GM18508 (cell line): ENCODE measurements at regions not wholly inside any gene's neighbourhood (a gene's known extent, or its start where the extent isn't known, plus 50 kb on each side); places are given as distances from the start of the nearest gene placed in this dataset.
"Not testable (repeated sequence)": the region's sequence is repeated elsewhere in the genome, so short reads cannot be mapped to it uniquely, and the experiment has no call there.

Source experiments
- ATAC-seq: cut with Tn5 transposase; IDR thresholded peaks from one replicate; pipeline ENCODE4 v1.9.1; 2021; ENCODE audit warnings: moderate number of reproducible peaks; ENCODE audit not compliant: insufficient read depth, unreplicated experiment

DNA sequence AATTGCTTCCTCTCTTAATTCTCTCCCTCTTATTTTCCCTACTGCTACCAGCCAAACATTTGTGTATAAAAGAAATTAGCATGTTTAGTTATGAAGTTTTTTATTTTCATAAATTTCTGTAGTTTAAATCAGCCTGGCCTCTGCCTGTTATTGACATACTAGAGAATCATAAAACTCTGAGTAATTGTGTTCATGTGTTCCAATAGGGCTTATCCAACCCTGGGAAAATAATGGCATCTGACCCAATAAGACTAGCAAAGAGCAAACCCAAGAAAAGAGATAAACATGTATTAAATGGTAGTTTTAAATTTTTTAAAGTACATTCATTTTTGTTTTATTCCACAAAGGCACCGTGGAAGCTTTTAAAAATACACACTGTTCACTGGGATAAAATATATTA is 404.3 kb downstream of the HLX start:
- no peak for ATAC-seq

DNA sequence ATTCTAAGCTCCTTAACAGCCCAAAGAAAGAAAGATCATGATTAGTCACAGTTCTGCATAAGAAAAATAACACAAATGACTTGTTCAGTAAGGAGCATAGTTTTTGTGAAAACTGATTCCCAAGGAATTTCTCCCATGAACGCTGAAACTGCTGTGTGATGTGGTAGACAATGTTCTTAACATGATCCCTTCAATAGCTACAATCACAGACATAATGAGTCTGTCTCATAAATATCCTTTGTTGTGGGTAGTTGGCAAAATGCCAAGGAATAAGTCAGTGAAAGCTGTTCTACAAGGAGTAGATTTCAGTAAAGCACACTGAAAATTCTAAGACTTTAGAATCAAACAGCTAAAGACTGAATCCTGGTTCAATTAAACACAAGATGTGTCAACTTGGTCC is 404.8 kb downstream of the HLX start:
- ATAC-seq, result no peak

DNA sequence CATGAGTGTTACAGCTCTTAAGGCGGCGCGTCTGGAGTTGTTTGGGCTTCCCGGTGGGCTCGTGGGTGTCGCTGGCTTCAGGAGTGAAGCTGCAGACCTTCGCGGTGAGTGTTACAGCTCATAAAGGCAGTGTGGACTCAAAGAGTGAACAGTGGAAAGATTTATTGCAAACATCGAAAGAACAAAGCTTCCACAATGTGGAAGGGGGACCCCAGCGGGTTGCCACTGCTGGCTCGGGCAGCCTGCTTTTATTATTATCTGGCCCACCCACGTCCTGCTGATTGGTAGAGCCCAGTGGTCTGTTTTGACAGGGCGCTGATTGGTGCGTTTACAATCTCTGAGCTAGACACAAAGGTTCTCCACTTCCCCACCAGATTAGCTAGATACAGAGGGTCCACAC is 405.7 kb downstream of the HLX start:
- ATAC-seq, result not testable (repeated sequence)

DNA sequence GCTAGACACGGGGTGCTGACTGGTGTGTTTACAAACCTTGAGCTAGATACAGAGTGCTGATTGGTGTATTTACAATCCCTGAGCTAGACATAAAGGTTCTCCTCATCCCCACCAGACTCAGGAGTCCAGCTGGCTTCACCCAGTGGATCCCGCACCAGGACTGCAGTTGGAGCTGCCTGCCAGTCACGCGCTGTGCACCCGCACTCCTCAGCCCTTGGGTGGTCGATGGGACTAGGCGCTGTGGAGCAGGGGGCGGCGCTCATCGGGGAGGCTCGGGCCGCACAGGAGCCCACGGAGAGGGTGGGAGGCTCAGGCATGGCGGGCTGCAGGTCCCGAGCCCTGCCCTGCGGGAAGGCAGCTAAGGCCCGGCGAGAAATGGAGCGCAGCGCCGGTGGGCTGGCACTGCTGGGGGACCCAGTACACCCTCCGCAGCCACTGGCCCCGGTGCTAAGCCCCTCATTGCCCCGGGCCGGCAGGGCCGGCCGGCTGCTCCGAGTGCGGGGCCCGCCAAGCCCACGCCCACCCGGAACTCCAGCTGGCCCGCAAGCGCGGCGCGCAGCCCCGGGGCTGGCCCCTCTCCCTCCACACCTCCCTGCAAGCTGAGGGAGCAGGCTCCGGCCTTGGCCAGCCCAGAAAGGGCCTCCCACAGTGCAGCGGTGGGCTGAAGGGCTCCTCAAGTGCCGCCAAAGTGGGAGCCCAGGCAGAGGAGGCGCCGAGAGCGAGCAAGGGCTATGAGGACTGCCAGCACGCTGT is 406.4 kb downstream of the HLX start:
- not testable (repeated sequence) for ATAC-seq

DNA sequence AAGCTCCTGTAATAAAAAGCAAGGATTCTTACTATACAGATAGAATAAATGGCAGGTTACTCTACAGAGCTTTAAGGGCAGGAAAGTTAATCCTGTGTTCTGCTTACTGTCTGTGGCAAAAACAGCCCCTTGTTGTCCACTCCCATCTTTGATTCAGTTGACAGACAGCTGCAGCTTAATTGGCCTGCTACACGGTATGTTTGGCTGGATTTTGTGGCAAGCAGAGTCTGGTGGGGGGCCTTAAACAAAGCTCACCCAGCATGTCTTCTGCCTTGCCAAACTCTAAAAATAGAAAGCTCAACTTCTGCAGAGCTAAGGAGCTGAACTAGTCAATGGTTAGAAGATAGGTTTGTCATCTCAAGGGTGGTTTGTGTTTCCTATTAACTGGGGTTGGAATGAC is 407.2 kb downstream of the HLX start:
- ATAC-seq, result no peak

DNA sequence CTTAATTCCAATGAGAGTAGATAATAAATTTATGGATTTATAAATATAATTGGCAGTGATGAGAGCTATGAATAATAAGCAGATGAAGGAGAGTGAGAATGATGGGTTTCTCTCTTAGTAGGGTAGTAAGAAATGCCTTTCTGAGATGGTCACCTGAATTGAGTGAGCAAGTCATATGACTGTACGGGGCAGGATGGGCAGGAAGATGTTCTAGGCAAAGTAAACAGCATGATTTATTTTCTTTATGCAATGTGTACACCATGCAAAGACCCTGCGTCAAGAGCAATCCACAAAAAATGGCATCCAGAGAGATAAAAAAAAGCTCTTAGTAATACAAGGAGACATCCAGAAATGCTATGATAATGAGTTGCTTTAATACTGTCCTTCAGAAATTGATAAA is 409.9 kb downstream of the HLX start:
- no peak for ATAC-seq

DNA sequence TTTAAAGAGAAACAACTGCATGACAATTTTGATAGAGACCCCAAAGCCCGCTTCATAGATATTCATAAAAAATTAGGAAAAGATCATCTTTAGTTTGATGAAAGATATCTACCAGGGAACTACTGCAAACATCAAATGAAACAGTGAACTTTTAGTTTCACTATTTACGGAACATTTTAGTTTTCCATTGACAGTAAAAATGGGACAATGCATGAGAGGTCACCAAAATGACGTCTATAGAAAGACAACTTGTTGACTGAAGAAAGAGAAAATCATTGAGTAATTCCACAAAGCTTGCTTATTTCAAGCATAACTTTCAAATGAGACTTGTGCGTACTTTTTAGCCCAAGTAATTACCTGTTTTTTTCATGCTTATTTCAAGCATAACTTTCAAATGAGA is 411.4 kb downstream of the HLX start:
- no peak for ATAC-seq

DNA sequence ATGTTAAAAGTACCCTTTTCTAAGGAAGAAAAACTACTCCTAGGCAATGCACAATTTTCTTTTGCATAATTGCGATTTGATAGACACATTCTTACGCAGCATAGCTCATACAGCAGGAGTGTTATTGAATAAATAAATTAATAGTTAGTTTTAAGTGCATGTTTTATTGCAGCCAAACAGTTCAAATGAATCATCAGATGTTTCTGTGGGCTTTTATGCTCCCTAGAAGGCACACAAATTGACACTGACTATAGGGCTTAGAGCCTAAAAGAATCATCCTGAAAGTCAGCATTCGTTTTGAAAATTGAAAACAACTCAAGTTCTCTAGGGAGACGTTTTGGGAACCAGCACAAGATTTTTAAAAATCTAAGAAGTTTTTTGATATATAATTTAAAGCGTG is 411.9 kb downstream of the HLX start:
- no peak for ATAC-seq

DNA sequence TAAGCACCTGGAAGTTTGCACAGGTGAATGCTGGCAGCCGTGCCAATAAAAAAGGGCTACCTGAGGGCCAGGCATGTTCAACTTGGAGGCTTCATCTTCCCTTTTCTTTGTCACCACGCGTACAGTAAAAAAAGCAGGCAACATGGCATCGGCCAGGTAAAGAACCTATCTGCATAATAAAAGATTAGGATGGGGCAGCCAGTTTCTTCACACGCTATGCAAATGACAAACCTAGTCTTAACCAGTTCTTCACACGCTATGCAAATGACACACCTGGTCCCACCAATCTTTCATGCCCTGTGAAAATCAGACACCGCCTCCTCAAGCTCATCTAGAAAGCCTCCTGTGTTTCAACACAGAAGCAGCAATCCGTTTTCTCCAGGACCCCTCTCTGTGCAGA is 413.4 kb downstream of the HLX start:
- no peak for ATAC-seq

DNA sequence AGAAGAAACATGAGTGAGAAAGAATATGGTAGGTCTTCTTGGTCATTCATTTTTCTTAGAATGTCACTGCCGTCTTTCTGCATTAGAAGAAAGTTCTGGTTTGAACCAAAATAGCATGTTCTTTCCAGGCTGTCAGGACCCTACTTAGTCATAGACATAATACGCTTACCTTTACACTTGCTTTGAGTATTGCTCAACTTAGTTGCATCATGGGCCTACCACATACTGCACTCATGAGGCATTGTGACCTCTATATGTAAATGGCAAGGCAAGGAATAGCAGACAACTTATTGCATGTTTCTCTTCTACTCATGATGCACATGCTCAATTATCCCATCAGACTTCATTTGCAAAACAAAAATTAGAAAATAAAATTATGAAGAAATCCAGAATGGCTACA is 415.0 kb downstream of the HLX start:
- no peak for ATAC-seq

DNA sequence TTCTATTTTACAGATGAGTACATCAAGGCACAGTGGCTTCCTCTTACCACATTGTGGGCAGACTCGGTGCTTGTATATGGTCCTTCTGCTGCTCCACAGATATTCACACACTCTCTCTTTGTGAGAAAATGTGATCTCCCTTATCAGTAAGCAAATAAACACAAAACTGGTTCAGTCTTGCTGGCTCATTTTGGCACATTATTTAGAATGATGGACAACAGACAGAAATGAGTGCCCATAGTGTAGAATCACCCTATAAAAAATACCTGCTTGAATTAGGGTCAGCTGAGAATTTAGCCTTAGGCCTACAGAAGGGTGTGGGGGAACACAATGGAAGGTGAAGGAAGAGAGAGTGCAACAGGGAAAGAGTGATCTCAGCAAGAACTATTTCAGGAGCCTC is 423.1 kb downstream of the HLX start:
- no peak for ATAC-seq

DNA sequence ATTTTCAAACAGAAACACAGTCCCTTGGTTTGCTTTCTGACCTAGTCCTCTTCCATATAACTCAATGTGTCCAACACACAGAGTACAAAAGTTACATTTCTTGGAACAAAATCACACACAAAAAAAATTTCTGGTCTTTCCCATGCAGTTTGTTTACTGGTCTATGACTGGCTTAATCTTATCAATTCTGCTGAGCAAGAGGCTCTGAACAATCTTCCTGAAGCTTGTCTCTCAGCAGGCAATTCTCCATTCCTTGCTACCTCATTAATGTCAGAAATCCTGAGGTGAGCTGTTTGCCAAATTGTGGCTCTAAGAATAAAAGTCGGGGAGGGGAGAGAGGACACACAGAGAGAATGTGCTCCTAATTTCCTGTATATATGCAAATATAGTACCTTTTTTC is 423.6 kb downstream of the HLX start:
- ATAC-seq, result no peak

DNA sequence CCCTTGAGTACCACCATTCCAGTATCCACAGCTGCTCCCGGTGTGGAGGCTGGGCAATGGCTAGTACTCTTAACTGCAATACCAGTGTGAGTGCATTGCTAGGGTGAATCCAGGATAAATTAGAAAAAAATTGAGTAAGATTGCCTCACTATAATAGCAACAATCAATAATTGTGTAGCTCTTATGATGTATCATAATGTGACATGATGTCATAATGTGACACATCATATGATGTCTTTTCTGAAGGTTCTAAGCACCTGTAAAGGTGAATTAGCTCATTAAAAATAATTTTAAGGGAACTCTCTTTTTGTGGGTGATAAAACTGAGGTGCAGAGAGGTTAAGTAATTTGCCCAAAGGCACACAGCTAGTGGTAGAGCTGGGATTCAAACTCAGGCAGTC is 424.4 kb downstream of the HLX start:
- ATAC-seq, result no peak

DNA sequence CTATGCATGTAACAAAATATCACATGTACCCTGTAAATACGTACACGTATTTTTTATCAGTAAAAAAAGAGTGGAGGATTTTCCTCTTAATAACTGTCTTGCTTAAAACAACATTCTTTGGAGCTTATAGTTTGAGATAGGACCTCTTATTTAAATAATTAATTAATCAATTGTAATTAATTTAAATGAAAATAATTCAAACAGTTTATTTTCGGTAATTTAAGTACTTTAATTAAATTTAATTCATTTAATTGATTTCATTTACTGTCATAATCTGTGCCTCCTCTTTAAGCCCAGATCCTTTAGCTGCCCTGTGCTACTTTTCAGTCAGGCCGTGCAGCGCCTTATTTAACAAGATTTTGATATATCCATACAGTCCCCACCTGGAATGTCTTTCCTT is 427.0 kb downstream of the HLX start:
- no peak for ATAC-seq

DNA sequence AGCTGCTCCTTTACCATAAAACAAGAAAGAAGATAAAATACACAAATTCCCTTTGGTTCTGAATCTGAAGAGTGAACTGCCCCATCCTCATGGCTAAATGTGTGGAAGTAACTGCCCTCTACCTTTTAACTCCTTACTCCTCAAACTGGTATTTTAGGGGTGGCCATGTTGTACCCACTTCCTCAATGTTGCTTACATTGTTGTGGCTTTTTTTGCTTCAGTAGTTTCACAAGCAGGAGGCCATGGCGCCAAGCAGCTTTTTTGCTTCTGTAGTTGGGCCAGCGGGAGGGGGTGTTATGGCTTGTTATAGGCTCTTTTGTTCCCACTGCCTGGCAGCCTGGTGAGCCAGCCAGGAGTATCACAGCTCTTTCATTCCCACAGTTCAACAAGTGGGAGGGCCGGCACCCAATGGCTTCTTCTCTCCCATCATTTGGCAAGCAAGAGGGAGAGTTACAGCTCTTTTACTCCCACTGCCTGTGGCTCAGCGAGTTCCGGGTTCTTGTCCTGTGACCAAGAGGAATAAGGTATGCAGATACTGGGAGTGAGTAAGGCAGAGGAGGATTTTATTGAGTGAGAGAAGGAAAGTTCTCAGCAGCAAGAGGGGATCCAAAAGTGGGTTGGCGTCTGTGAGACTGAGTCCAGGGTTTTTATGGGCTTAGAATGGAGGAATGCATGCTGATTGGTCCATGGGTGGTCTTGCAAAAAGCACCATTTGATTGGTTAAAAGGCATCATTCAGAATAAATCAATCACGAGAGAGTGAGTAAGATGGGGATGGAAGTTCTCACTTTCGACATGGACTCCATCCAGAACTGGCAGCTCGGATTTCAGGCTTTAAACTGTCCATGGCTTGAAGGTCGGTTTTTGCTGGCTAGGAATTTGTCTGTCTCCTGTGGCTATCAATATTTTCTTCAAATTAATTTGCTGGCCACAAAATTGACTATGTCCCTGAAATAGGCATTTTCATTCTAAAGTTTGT is 429.6 kb downstream of the HLX start:
- ATAC-seq, result no peak

DNA sequence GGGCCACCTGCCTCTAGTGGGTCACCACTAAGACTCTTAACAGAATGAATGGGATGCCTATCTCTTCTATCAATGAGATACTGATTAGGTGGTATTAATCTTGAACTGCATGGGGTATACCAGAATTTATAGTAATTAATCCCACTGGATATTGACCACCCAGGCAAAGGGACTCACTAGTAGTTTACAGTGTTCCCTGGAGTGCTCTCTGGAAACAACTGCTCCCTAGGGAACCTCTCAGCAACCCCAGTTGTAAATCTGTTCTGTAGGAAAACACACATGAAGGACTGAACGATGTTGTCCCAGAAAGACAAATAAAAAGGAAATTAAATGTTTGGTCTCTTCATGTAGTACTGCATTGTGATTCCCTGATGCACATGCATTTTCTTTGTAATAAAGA is 430.5 kb downstream of the HLX start:
- no peak for ATAC-seq

DNA sequence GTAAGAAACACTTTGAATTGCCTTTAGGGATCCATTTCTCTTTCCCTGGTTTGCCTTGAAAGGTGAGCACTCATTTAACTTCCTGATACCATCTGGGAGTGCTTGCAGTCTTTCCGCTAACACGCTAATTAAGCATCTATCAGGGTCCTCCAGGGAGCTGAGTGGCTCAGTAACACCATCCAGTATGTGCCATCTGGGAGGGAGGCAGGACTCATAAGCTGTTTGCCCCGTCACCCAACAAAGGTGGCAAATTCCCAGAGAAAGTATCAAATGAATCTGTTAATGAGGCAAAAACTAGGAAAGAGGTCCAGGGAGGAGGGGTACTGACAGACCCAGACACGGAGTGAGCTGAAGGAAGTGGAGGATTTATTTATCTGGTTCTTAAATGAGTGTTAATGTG is 430.9 kb downstream of the HLX start:
- no peak for ATAC-seq

DNA sequence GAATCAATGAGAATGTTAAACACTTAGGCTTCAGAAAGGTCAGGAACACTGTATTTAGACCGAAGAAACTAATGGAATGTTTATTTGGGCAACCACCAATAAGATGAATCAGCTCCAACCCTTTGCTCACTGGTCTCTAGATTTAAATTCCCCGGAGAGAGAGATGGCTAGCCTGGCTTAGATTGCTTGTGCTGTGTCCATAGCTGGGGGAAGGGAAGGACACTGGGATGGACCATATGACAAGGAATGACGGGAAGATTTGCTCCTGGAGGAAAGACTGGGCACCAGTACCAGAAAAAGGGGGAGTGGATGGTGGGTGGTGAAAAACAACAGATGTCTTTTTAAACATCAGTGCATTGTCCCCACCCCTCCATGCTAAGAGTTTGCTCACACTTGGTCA is 426.6 kb downstream of the DUSP10 start:
- ATAC-seq, result no peak

DNA sequence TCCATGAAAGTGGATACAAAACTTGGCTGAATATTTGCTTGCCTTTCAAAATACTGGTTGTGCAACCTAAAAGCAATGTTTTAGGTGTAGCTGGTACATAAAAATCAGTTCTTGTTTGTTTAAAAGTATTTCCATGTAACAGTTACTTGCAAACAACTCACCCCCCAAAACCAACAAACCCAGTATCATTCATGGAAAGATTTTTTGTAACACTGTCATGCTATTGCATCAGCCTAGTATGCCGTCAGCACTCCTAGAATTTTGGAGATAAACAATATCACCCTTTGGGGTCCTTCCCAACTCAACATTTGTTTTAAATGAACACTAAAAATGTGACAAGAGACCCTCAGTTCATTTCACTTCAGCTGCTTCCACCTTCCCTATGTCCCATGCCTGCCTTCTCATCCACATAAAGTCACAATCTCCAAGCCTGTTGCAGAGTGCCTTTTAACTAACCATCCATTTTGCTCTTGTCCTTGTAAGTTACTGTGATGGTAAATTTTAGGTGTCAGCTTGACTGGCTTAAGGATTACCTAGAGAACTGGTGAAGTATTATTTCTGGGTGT is 425.3 kb downstream of the DUSP10 start:
- ATAC-seq, result no peak

DNA sequence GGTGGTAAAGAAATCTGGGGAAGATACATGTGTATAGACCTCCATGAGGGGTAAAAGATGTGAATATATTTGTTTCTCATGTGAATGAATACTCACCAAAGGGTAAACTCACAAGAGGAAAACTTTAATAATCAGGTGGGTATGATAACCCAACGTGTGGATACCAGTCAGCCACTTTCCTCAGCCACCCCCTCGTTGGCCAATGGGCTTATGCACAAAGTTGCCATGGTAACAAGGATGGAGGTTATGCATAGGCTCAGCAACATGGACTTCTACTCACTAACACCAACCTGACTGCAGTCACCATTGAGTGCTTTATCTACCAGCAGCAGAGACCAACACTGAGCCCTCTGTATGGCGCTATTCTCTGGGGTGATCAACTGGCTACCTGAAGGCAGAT is 424.4 kb downstream of the DUSP10 start:
- ATAC-seq, result no peak

DNA sequence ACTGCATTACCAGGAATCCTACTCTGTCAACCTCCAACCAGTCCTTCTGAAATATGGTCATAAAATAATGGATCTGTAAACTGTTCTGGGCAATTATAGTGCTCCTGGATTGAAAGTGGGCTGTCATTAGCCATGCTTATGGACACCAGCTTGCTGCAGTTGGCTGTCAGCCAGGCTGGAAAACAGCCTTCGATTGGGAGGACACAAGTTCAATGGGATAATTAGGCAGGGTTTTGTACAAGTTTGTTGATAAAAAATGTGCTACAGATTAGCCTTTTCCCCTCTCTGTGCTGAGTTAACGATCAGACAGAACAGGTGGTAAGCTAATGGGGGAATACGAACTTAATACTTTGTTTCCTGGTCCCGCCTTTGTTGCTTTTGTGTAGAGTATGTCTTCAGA is 413.9 kb downstream of the DUSP10 start:
- no peak for ATAC-seq
